ENCODE measurements at regions not wholly inside any gene's neighbourhood (a gene's known extent, or its start where the extent isn't known, plus 50 kb on each side); places are given as distances from the start of the nearest gene placed in this dataset.

DNA sequence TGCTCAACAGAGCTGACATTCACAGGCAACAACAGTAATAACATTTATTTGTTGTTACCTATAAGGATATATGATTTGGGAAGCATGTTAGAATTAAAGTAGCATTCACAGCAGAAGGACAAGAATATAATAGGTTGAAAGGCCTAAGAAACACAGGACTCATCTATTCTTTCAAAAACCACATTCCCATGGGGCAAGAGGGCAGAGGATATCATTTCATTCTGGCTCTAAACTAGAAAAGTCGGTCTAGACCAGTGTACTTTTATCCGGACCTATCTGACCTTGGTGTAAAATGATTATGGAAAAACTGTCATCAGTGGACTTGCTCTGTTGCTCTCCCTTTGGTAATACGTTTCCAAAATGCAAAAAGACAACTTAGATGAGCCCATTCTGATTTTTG is 914.7 kb upstream of the CITED2 start:
- Mint-ChIP-seq H3K4me1 (peaks cover 11% of the 10 kb centered on the region), H3K27ac (no peak overlapping the region), H3K36me3 (ENCODE audit: low read depth) (peaks cover 7% of the 10 kb centered on the region), H3K9me3 (peaks cover 10% of the 10 kb centered on the region), H3K27me3 (ENCODE audit: low read depth) (peaks cover 3% of the 10 kb centered on the region), H3K4me3 (no peak overlapping the region)
- no peak for TF ChIP-seq CTCF (IDR thresholded peaks at IDR 0.05; ENCODE audit: unreplicated experiment in 3 of 3)

GRCh38 chr6:140285998-140286690 is 911.7 kb upstream of the CITED2 start:
- Mint-ChIP-seq H3K9me3 (peaks cover 2% of the 10 kb centered on the region), H3K27ac (peak overlapping the region in 1 of 3 experiments; percentile 72), H3K36me3 (ENCODE audit: low read depth) (peaks cover 2% of the 10 kb centered on the region), H3K27me3 (ENCODE audit: low read depth) (peaks cover 1% of the 10 kb centered on the region), H3K4me3 (no peak overlapping the region), H3K4me1 (peaks cover 11% of the 10 kb centered on the region)
- TF ChIP-seq CTCF (IDR thresholded peaks at IDR 0.05; ENCODE audit: unreplicated experiment in 3 of 3): no peak

DNA sequence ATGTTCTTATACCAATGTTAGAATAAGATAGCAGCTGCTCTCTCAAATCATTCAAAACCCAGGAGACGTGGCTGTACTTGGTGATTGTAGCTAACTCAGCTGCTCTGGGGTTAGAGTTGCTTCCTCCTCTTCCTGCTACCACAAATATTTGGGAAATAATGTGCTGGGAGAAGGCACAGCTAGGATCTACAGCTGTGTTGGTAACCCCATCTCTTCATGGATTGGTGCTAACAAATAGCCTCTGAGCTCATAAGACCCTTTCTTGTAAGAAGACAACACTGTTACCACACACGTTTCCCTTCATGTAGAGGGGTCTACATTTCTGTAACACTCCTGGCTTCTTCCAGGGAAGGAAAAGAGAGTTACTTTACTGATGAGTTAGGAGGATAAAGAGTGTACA is 911.0 kb upstream of the CITED2 start:
- Mint-ChIP-seq H3K9me3 (no peaks in the 10 kb centered on the region), H3K36me3 (ENCODE audit: low read depth) (no peaks in the 10 kb centered on the region), H3K27ac (peak overlapping the region in 2 of 3 experiments; percentile 51 to 72), H3K4me3 (no peak overlapping the region), H3K4me1 (peaks cover 11% of the 10 kb centered on the region), H3K27me3 (ENCODE audit: low read depth) (no peaks in the 10 kb centered on the region)
- TF ChIP-seq CTCF (IDR thresholded peaks at IDR 0.05; ENCODE audit: unreplicated experiment in 3 of 3): no peak

- Mint-ChIP-seq H3K36me3 (ENCODE audit: low read depth) (no peaks in the 10 kb centered on the region), H3K27ac (peak overlapping the region in 1 of 3 experiments; percentile 32), H3K4me1 (peaks cover 11% of the 10 kb centered on the region), H3K27me3 (ENCODE audit: low read depth) (no peaks in the 10 kb centered on the region), H3K9me3 (no peaks in the 10 kb centered on the region), H3K4me3 (no peak overlapping the region)
- TF ChIP-seq CTCF (IDR thresholded peaks at IDR 0.05; ENCODE audit: unreplicated experiment in 3 of 3): no peak
Measured at GRCh38 chr6:140284871-140285270, 910.4 kb upstream of the CITED2 start.

GRCh38 chr6:140283197-140283596 is 908.7 kb upstream of the CITED2 start:
- Mint-ChIP-seq H3K4me1 (peaks cover 11% of the 10 kb centered on the region), H3K27ac (no peak overlapping the region), H3K36me3 (ENCODE audit: low read depth) (no peaks in the 10 kb centered on the region), H3K4me3 (no peak overlapping the region), H3K9me3 (no peaks in the 10 kb centered on the region), H3K27me3 (ENCODE audit: low read depth) (no peaks in the 10 kb centered on the region)
- TF ChIP-seq CTCF (IDR thresholded peaks at IDR 0.05; ENCODE audit: unreplicated experiment in 3 of 3): no peak

DNA sequence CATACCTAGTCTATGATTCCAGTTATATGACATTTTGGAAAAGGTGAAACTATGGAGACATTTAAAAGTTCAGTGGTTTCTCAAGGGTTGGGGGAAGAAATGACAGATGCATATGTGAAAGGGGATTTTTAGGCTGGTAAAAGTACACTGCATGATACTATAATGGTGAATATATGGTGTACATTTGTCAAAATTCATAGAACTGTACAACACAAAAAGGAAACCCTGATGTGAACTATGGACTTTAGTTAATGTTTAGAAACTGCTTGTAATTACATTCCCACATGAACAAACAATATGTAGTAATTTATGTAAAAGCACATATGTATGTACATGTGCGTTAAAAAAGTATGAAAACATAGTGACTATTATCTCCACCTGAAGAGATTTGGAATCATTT is 907.3 kb upstream of the CITED2 start:
- no peaks in the 10 kb centered on the region for H3K9me3 Mint-ChIP-seq
- H3K27me3 Mint-ChIP-seq (ENCODE audit: low read depth): no peaks in the 10 kb centered on the region
- H3K4me1 Mint-ChIP-seq: peaks cover 11% of the 10 kb centered on the region
- H3K4me3 Mint-ChIP-seq: no peak overlapping the region
- H3K36me3 Mint-ChIP-seq (ENCODE audit: low read depth): no peaks in the 10 kb centered on the region
- TF ChIP-seq CTCF (IDR thresholded peaks at IDR 0.05; ENCODE audit: unreplicated experiment in 3 of 3): no peak
- peak overlapping the region in 1 of 3 experiments; percentile 60 for H3K27ac Mint-ChIP-seq

All from nephron (organoid).